Small intestine (tissue), 7 donors: ENCODE measurements at regions not wholly inside any gene's neighbourhood (a gene's known extent, or its start where the extent isn't known, plus 50 kb on each side); places are given as distances from the start of the nearest gene placed in this dataset.

ENCODE experiments used
- DNase-seq, 2 donors: peaks; one replicate each; pipeline versions ENCODE4 v3.0.0 to v3.0.0-alpha.2; 2013
- FAIRE-seq: peaks from 2 replicates; lab custom pipeline; 2012; peaks lifted over from hg19 to GRCh38; lab: Jason Lieb, UNC
- H3K27ac ChIP-seq, 3 donors: one replicate each; pipeline ENCODE4 v1.5.1; 2013; ENCODE audit warnings: low read length in 2 of 3, mild to moderate bottlenecking in 2 of 3, control low read depth in 1 of 3, inconsistent platforms in 1 of 3, low read depth in 1 of 3, moderate library complexity in 1 of 3
- H3K27me3 ChIP-seq, 3 donors: one replicate each; pipeline ENCODE4 v1.6.1; 2013; ENCODE audit warnings: low read length in 3 of 3, inconsistent platforms in 1 of 3; ENCODE audit not compliant: control insufficient read depth in 3 of 3, insufficient read depth in 3 of 3
- H3K36me3 ChIP-seq, 3 donors: one replicate each; pipeline ENCODE4 v1.6.1; 2013; ENCODE audit warnings: low read length in 3 of 3, inconsistent platforms in 1 of 3, low read depth in 1 of 3, mild to moderate bottlenecking in 1 of 3, moderate library complexity in 1 of 3; ENCODE audit not compliant: control insufficient read depth in 3 of 3, insufficient read depth in 2 of 3
- H3K4me1 ChIP-seq, 3 donors: one replicate each; pipeline ENCODE4 v1.6.1; 2013; ENCODE audit warnings: low read length in 2 of 3, inconsistent platforms in 1 of 3, low read depth in 1 of 3, mild to moderate bottlenecking in 1 of 3, moderate library complexity in 1 of 3; ENCODE audit not compliant: control insufficient read depth in 3 of 3, insufficient read depth in 2 of 3
- H3K4me3 ChIP-seq, 3 donors: one replicate each; pipeline ENCODE4 v1.5.1; 2013; ENCODE audit warnings: low read length in 3 of 3, control low read depth in 1 of 3, inconsistent platforms in 1 of 3, low read depth in 1 of 3, mild to moderate bottlenecking in 1 of 3, moderate library complexity in 1 of 3
- H3K9me3 ChIP-seq, 2 donors: one replicate each; pipeline ENCODE4 v1.6.1; 2013; ENCODE audit warnings: low read depth in 1 of 2, low read length in 1 of 2; ENCODE audit not compliant: control insufficient read depth in 2 of 2, insufficient read depth in 1 of 2
- WGBS, 3 donors: extraction: QIAGEN DNeasy Blood & Tissue Kit; methylation state at CpG; one replicate each; pipeline ENCODE4 v1.1.7; 2013; 5-methylcytosine and 5-hydroxymethylcytosine counted together
- donor health status: healthy with polysubstance abuse.
- donor health status: control.
- donor health status: control.
- donor health status: Bipolar disorder and iron deficiency.
- donor health status: healthy.

- Histone ChIP-seq H3K27me3 (no peaks in the 10 kb centered on the region), H3K4me1 (no peaks in the 10 kb centered on the region), H3K9me3 (peaks cover 0 to 11% of the 10 kb centered on the region in 2 donors), H3K4me3 (no peak overlapping the region), H3K36me3 (no peaks in the 10 kb centered on the region), H3K27ac (no peak overlapping the region)
- no peak for FAIRE-seq
- no peak for DNase-seq
These were observed 577.0 kb downstream of the C4orf33 start for GRCh38 chr4:129672941-129673340.

GRCh38 chr4:129675036-129675435 is 579.1 kb downstream of the C4orf33 start:
- FAIRE-seq: no peak
- Histone ChIP-seq H3K27me3 (no peaks in the 10 kb centered on the region), H3K4me3 (no peak overlapping the region), H3K36me3 (no peaks in the 10 kb centered on the region), H3K9me3 (peaks cover 0 to 11% of the 10 kb centered on the region in 2 donors), H3K4me1 (no peaks in the 10 kb centered on the region), H3K27ac (no peak overlapping the region)
- 89 to 100% (median 97%) methylated on average over 1 of the region's 1 CpG for WGBS, 3 donors
- no peak for DNase-seq

- no peak overlapping the region for H3K27ac ChIP-seq
- FAIRE-seq (no peak), DNase-seq (no peak)
- H3K4me3 ChIP-seq: no peak overlapping the region
- no peaks in the 10 kb centered on the region for H3K27me3 ChIP-seq
- H3K9me3 ChIP-seq: peaks cover 0 to 11% of the 10 kb centered on the region in 2 donors
- H3K36me3 ChIP-seq: no peaks in the 10 kb centered on the region
- H3K4me1 ChIP-seq: no peaks in the 10 kb centered on the region
- WGBS, 3 donors: 87 to 91% (median 88%) methylated on average over 4 of the region's 4 CpGs
These were observed 581.0 kb downstream of the C4orf33 start for GRCh38 chr4:129676934-129677333.

- H3K27ac ChIP-seq: no peak overlapping the region
- DNase-seq (no peak), FAIRE-seq (no peak)
- H3K9me3 ChIP-seq: peaks cover 0 to 3% of the 10 kb centered on the region in 2 donors
- no peaks in the 10 kb centered on the region for H3K4me1 ChIP-seq
- H3K36me3 ChIP-seq: no peaks in the 10 kb centered on the region
- no peaks in the 10 kb centered on the region for H3K27me3 ChIP-seq
- H3K4me3 ChIP-seq: no peak overlapping the region
- 30 to 48% (median 39%) methylated on average over 1 of the region's 1 CpG for WGBS, 3 donors
These were observed 586.6 kb downstream of the C4orf33 start for GRCh38 chr4:129682586-129682985.

- Histone ChIP-seq H3K4me3 (no peak overlapping the region), H3K9me3 (no peaks in the 10 kb centered on the region), H3K27ac (no peak overlapping the region), H3K36me3 (no peaks in the 10 kb centered on the region), H3K27me3 (no peaks in the 10 kb centered on the region), H3K4me1 (no peaks in the 10 kb centered on the region)
- DNase-seq (no peak), FAIRE-seq (no peak)
These were observed 612.0 kb downstream of the C4orf33 start for GRCh38 chr4:129707949-129708348.

- FAIRE-seq: no peak
These were observed 612.8 kb downstream of the C4orf33 start for GRCh38 chr4:129708784-129709183.

GRCh38 chr4:129738175-129738574 is 642.2 kb downstream of the C4orf33 start:
- no peak for DNase-seq
- no peak for FAIRE-seq
- Histone ChIP-seq H3K27me3 (no peaks in the 10 kb centered on the region), H3K4me1 (no peaks in the 10 kb centered on the region), H3K4me3 (no peak overlapping the region), H3K27ac (no peak overlapping the region), H3K36me3 (no peaks in the 10 kb centered on the region), H3K9me3 (no peaks in the 10 kb centered on the region)
- WGBS, 3 donors: 49 to 77% (median 58%) methylated on average over 1 of the region's 1 CpG

More at GRCh38 chr4:129708784-129709183, 612.8 kb downstream of the C4orf33 start:
- Histone ChIP-seq H3K4me3 (no peak overlapping the region), H3K36me3 (no peaks in the 10 kb centered on the region), H3K9me3 (no peaks in the 10 kb centered on the region), H3K4me1 (no peaks in the 10 kb centered on the region), H3K27me3 (no peaks in the 10 kb centered on the region), H3K27ac (no peak overlapping the region)
- no peak for DNase-seq
- 80 to 85% (median 82%) methylated on average over 4 of the region's 4 CpGs for WGBS, 3 donors

- Histone ChIP-seq H3K4me3 (no peak overlapping the region), H3K36me3 (no peaks in the 10 kb centered on the region), H3K27ac (no peak overlapping the region), H3K9me3 (peaks cover 0 to 3% of the 10 kb centered on the region in 2 donors), H3K27me3 (no peaks in the 10 kb centered on the region), H3K4me1 (no peaks in the 10 kb centered on the region)
- FAIRE-seq (no peak), DNase-seq (no peak)
- 30 to 62% (median 40%) methylated on average over 2 of the region's 2 CpGs for WGBS, 3 donors
These were observed 651.8 kb downstream of the C4orf33 start for GRCh38 chr4:129747756-129748155.

GRCh38 chr4:129748991-129749390 is 653.0 kb downstream of the C4orf33 start:
- 35 to 54% (median 36%) methylated on average over 1 of the region's 1 CpG for WGBS, 3 donors
- Histone ChIP-seq H3K36me3 (no peaks in the 10 kb centered on the region), H3K27me3 (no peaks in the 10 kb centered on the region), H3K4me3 (no peak overlapping the region), H3K4me1 (no peaks in the 10 kb centered on the region), H3K9me3 (peaks cover 0 to 2% of the 10 kb centered on the region in 2 donors), H3K27ac (no peak overlapping the region)
- FAIRE-seq (no peak), DNase-seq (no peak)
